ENCODE measurements at regions not wholly inside any gene's neighbourhood (a gene's known extent, or its start where the extent isn't known, plus 50 kb on each side); places are given as distances from the start of the nearest gene placed in this dataset.

- H3K36me3 ChIP-seq (ENCODE audit: control insufficient read depth in 2 of 3, insufficient read depth in 3 of 3, low read length in 3 of 3): no peaks in the 10 kb centered on the region
- peaks cover 0 to 6% (median 0%) of the 10 kb centered on the region in 3 donors for H3K9me3 ChIP-seq (ENCODE audit: control insufficient read depth in 2 of 3, insufficient read depth in 1 of 3, low read length in 3 of 3)
- H3K4me1 ChIP-seq (ENCODE audit: control insufficient read depth in 2 of 3, insufficient read depth in 2 of 3, low read depth in 1 of 3, low read length in 3 of 3): no peaks in the 10 kb centered on the region
- no peak overlapping the region for H3K27ac ChIP-seq (ENCODE audit: low read depth in 2 of 2, low read length in 2 of 2)
- intact Hi-C loops (cut with DNase I): no loop called here
- H3K4me3 ChIP-seq (ENCODE audit: low read length in 3 of 3): no peak overlapping the region
- FAIRE-seq: no peak
- no peak overlapping the region for H3K9ac ChIP-seq (ENCODE audit: low read length in 3 of 3)
- H3K27me3 ChIP-seq (ENCODE audit: control insufficient read depth, insufficient read depth, low read length): no peaks in the 10 kb centered on the region
- no peak for TF ChIP-seq CTCF (IDR thresholded peaks at IDR 0.05; ENCODE audit: borderline replicate concordance, extremely low read depth, insufficient read depth)
- DNase-seq: no peak
Measured at GRCh38 chr3:124374583-124374982, 355.7 kb upstream of the UMPS start.

GRCh38 chr3:124381575-124382333 lies 348.5 kb upstream of the UMPS start:
- Histone ChIP-seq H3K9ac (ENCODE audit: low read length in 3 of 3) (no peak overlapping the region), H3K36me3 (ENCODE audit: control insufficient read depth in 2 of 3, insufficient read depth in 3 of 3, low read length in 3 of 3) (no peaks in the 10 kb centered on the region), H3K27me3 (ENCODE audit: control insufficient read depth, insufficient read depth, low read length) (no peaks in the 10 kb centered on the region), H3K4me1 (ENCODE audit: control insufficient read depth in 2 of 3, insufficient read depth in 2 of 3, low read depth in 1 of 3, low read length in 3 of 3) (no peaks in the 10 kb centered on the region), H3K4me3 (ENCODE audit: low read length in 3 of 3) (no peak overlapping the region), H3K27ac (ENCODE audit: low read depth in 2 of 2, low read length in 2 of 2) (no peak overlapping the region), H3K9me3 (ENCODE audit: control insufficient read depth in 2 of 3, insufficient read depth in 1 of 3, low read length in 3 of 3) (peaks cover 0 to 6% (median 0%) of the 10 kb centered on the region in 3 donors)
- FAIRE-seq: no peak
- DNase-seq: no peak
- no peak for TF ChIP-seq CTCF (IDR thresholded peaks at IDR 0.05; ENCODE audit: borderline replicate concordance, extremely low read depth, insufficient read depth)
- intact Hi-C loops (cut with DNase I): no loop called here

GRCh38 chr3:124383051-124383450 lies 347.2 kb upstream of the UMPS start:
- no peak for DNase-seq
- FAIRE-seq: no peak
- Histone ChIP-seq H3K27me3 (ENCODE audit: control insufficient read depth, insufficient read depth, low read length) (no peaks in the 10 kb centered on the region), H3K4me3 (ENCODE audit: low read length in 3 of 3) (no peak overlapping the region), H3K4me1 (ENCODE audit: control insufficient read depth in 2 of 3, insufficient read depth in 2 of 3, low read depth in 1 of 3, low read length in 3 of 3) (peaks cover 0 to 5% (median 0%) of the 10 kb centered on the region in 3 donors), H3K9ac (ENCODE audit: low read length in 3 of 3) (no peak overlapping the region), H3K9me3 (ENCODE audit: control insufficient read depth in 2 of 3, insufficient read depth in 1 of 3, low read length in 3 of 3) (no peaks in the 10 kb centered on the region), H3K36me3 (ENCODE audit: control insufficient read depth in 2 of 3, insufficient read depth in 3 of 3, low read length in 3 of 3) (no peaks in the 10 kb centered on the region), H3K27ac (ENCODE audit: low read depth in 2 of 2, low read length in 2 of 2) (no peak overlapping the region)
- no peak for TF ChIP-seq CTCF (IDR thresholded peaks at IDR 0.05; ENCODE audit: borderline replicate concordance, extremely low read depth, insufficient read depth)
- intact Hi-C loops (cut with DNase I): no loop called here
